ENCODE measurements at regions not wholly inside any gene's neighbourhood (a gene's known extent, or its start where the extent isn't known, plus 50 kb on each side); places are given as distances from the start of the nearest gene placed in this dataset.
"Not testable (repeated sequence)": the region's sequence is repeated elsewhere in the genome, so short reads cannot be mapped to it uniquely, and the experiment has no call there.

- no peak for DNase-seq (ENCODE audit: low spot score)
Observed at GRCh38 chr6:140385679-140386078, 1011.2 kb upstream of the CITED2 start.

DNA sequence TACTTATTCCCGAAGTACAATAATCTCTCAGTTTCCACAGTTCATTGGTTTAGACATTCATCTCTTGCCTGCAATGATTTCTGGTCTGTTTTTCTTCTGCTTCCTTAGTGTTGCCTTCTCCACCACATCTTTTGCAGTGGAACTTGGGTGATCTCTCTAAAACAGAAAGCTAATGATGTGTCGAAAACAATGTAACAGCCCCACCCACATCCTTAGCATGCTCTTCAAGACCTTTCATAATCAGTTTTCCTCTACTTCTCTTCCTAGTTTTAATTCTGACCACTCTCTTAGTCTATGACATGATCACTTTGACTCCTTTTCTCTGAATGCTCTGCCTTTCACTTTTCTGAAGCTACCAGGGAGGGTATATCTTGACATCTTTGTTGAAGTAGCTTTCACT is 1007.9 kb upstream of the CITED2 start:
- DNase-seq (ENCODE audit: low spot score) = no peak

GRCh38 chr6:140380427-140381218 is 1006.2 kb upstream of the CITED2 start:
- DNase-seq (ENCODE audit: low spot score) = no peak

DNA sequence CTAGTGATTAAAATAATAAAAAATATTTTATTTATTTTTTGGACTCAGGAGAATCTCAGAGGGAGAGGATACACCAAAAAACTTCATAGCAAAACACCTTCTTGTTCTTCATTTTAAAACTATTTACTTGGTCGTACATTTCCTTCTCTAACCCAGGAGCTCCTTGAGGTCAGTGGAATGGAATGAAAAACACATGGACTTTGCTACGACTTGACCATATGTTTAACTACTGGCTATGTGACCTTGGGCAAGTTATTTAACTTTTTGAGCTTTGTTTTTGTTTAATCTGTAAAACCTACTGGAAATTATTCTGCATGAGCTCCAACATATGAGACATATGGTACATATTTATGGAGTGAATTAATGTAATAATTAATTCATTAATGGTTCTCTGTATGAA is 1005.5 kb upstream of the CITED2 start:
- no peak for DNase-seq (ENCODE audit: low spot score)

GRCh38 chr6:140376209-140376608 is 1001.8 kb upstream of the CITED2 start:
- no peak for DNase-seq (ENCODE audit: low spot score)

GRCh38 chr6:140373728-140374127 is 999.3 kb upstream of the CITED2 start:
- DNase-seq (ENCODE audit: low spot score) = not testable (repeated sequence)

- no peak for DNase-seq (ENCODE audit: low spot score)
Observed at GRCh38 chr6:140372064-140372463, 997.6 kb upstream of the CITED2 start.

- DNase-seq (ENCODE audit: low spot score) = no peak
Observed at GRCh38 chr6:140370976-140371870, 996.8 kb upstream of the CITED2 start.

GRCh38 chr6:140370441-140370840 is 996.0 kb upstream of the CITED2 start:
- DNase-seq (ENCODE audit: low spot score) = no peak

- DNase-seq (ENCODE audit: low spot score) = no peak
Observed at GRCh38 chr6:140366991-140367390, 992.5 kb upstream of the CITED2 start.

- no peak for DNase-seq (ENCODE audit: low spot score)
Observed at GRCh38 chr6:140364916-140365315, 990.5 kb upstream of the CITED2 start.

DNA sequence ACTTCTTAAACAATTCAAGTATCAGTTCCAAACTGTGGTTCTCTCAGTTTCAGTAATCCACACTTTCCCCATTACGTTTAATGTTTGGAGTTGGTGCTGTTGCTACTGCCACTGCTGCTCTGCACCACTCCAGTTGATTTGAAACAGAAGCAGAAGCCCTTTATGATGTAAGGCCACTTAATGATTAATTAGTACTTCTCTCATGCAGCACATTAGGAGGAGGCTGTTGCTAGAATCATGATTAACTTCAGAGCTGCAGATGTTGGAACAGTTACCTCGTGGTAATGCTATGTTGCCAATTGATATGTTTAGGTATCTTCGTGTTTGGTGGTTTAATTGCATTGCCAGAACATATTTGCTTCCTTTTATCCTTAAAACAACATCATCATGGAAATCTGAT is 986.2 kb upstream of the CITED2 start:
- DNase-seq (ENCODE audit: low spot score) = no peak

DNA sequence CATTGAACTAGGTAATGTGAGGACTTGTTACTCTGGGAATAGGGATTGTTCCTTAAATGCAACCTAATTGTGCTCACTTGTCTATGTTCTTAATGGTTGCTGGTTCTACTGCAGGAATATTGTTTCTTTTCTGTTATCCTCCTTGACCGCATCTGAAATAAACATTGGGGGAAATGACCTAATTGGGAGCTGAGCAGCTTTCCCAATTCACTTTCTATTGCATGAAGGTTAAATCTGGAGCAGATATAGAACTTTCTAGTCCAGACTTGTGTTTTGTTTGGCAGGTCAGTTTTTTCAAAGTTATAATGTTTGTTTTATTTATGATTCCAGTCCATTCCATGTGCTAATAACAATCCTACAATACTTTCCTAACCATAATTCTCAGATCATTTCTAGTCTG is 981.0 kb upstream of the CITED2 start:
- no peak for DNase-seq (ENCODE audit: low spot score)

- DNase-seq (ENCODE audit: low spot score) = no peak
Observed at GRCh38 chr6:140354296-140354695, 979.8 kb upstream of the CITED2 start.

- DNase-seq (ENCODE audit: low spot score) = no peak
Observed at GRCh38 chr6:140353536-140353935, 979.1 kb upstream of the CITED2 start.

DNA sequence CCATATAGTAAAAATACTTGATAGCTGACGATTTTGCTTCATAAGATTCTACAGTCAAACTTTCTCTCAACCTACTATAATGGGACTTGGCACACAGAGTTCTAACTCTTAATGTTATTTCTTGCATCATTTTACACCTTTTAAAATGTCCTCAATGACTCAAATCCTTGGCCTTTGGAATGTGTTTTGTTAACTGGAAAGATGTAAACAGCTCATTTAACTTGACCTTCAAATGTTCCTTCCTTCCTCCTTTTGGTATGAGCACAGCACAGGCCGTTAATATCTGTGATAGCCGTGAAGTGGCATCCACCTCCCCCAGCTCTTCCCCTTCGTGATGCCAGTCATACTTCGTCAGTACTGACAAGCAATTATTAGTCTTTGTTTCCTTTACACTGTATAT is 972.0 kb upstream of the CITED2 start:
- no peak for DNase-seq (ENCODE audit: low spot score)

GRCh38 chr6:140345935-140346334 is 971.5 kb upstream of the CITED2 start:
- no peak for DNase-seq (ENCODE audit: low spot score)

DNA sequence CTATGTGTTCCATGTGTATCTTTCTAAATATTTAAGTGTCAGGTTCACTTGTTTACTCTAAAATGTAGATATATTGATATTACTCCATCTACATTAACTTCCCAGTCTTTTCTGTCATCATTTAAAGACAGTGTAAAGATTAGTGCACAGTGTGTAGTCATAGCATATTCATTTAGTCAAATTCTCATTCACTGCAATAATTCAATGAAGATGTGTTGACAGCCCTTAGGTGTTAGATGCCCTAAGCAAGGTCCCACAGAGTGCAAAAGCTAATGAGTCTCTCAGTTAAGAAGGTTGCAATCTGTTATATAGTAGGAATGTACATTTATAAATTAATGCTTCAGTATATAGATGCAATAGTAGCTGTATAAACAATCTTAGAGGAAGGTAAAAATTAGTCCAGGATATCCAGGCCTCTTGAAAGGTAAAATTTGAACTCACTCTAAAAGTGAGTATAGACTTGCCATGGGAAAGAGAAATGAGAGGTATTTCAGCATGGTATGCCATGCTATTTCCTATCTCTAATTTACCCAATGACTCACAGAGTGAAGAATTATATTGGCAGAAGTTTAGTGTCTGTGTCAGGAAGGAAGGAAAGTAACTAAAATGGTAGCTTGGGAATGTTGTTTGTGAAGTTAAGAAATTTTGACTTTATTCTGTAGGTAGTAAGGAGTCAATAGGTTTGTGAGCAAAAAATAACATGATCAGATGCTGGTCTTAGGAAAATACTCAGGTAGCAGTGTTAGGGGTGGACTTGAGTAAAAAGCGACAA is 969.9 kb upstream of the CITED2 start:
- DNase-seq (ENCODE audit: low spot score) = no peak

GRCh38 chr6:140343128-140343527 is 968.7 kb upstream of the CITED2 start:
- DNase-seq (ENCODE audit: low spot score) = no peak

GRCh38 chr6:140341272-140341671 is 966.8 kb upstream of the CITED2 start:
- DNase-seq (ENCODE audit: low spot score) = no peak

DNA sequence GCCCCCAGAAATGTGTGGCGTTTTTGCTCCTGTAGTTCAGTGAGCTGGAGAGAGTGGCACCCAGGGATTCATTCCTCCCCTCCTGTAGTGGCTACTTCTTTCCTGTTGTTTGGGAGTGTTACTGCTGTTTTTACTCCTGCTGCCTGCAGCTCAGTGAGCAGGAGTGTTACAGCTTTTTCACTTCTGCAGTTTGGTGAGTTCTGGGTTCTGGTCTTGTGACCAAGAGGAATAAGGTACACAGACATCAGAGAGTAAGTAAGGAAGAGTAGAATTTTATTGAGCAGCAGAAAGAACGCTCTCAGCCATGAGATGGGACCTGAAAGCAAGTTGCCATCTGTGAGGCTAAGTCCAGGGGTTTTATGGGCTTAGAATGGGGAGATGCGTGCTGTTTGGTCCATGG is 966.3 kb upstream of the CITED2 start:
- DNase-seq (ENCODE audit: low spot score) = no peak

- not testable (repeated sequence) for DNase-seq (ENCODE audit: low spot score)
Observed at GRCh38 chr6:140339084-140339483, 964.6 kb upstream of the CITED2 start.
